Ecto neural progenitor cell (in vitro differentiated cells): ENCODE measurements at regions not wholly inside any gene's neighbourhood (a gene's known extent, or its start where the extent isn't known, plus 50 kb on each side); places are given as distances from the start of the nearest gene placed in this dataset.

ENCODE experiments used
- DNase-seq: peaks from one replicate; pipeline ENCODE4 v3.0.0-alpha.2; 2018; ENCODE audit warnings: low spot score

GRCh38 chr1:114342376-114342775 is 168.6 kb downstream of the TRIM33 start:
- DNase-seq, result no peak

GRCh38 chr1:114341856-114342255 is 169.1 kb downstream of the TRIM33 start:
- DNase-seq, result no peak

GRCh38 chr1:114341299-114341698 is 169.7 kb downstream of the TRIM33 start:
- DNase-seq, result no peak

GRCh38 chr1:114340892-114341291 is 170.1 kb downstream of the TRIM33 start:
- DNase-seq, result no peak

DNA sequence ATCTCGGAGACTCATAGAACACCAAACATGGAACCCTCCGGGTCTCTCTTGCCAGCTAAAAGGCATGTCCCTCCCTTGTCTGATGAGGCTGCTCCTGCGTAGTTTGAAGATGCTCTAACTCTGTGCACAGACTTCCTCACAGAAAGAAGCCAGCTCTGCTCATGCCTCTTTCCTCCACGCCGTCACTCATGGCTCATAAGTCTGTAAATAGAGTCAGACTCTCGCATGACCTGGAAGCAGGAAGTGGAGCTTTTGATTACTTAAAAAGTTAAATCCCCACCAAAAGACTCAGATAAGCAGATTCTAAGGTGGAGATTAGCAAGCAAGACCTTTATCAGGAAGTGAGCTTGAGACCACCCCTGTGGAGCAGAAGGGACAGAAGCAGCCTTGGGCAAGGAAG is 171.6 kb downstream of the TRIM33 start:
- DNase-seq, result no peak

DNA sequence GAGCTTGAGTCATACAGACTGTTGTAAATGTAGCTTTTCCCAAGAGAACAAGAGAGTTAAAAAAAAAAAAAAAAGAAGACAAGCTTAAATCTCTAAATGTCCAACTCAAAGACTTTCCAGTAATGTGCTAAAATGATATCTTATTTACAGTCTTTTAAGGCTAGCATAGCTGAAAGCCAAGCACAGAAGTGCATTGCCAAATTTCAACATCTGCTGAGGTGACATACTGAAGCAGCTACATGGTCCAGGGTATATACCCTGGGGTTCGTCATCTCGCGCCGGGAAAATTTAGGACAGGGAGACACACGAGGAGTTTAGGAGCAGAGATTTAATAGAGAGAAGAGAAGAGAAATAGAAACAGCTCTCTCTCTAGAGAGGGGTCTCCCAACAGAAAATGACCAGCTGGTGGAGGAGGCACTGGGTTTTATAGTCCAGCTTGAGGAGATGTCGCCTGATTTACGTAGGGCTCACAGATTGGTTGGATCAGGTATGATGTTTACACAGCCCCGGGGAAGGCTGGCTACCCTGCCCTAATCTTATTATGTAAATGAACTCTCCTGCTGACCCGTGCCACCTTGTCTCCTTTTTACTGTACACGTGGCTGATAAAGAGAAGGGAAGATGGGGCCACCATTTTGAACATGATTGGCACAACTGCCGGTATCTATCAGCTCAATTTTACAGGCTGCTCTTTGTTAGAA is 172.7 kb downstream of the TRIM33 start:
- no peak for DNase-seq

DNA sequence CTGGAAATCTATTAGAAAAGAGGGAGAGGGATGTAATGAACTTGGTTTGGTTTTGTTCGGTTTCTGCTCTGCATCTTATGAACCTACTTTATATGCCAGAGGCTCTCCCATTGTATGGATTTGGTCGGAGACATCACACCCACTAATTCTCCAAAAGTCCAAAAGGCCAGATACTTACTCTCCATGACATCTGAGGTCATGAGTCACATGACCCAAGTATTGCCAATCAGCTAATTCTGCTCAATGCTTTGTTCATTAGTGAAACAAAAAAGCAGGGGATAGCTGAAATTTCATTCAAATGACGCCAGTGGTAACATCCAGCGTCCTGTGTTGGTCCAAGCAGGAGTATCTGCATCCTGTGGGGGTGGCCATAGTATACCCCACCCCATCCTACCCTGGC is 173.6 kb downstream of the TRIM33 start:
- DNase-seq, result no peak

DNA sequence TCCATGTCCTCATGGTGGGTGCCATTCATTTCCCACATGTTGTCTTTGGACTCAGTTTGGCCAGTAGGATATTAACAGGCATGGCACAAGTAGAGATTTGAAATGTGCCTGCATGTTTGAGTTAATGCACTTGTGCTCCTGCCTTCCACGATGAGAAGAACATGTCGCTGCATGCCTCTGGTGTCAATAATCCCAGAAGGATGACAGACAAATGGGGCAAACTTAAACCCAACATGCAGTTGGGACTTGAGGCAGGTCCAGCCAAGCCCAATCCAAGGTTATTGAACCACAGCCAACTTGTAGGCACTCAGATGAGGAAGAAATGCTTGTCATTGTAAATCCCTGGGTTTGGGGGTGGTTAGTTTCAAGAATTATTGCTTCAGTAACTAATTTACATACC is 174.6 kb downstream of the TRIM33 start:
- DNase-seq, result no peak

- DNase-seq, result no peak
Observed at GRCh38 chr1:114335273-114335672, 175.7 kb downstream of the TRIM33 start.

- DNase-seq, result no peak
Observed at GRCh38 chr1:114334297-114334696, 176.7 kb downstream of the TRIM33 start.

DNA sequence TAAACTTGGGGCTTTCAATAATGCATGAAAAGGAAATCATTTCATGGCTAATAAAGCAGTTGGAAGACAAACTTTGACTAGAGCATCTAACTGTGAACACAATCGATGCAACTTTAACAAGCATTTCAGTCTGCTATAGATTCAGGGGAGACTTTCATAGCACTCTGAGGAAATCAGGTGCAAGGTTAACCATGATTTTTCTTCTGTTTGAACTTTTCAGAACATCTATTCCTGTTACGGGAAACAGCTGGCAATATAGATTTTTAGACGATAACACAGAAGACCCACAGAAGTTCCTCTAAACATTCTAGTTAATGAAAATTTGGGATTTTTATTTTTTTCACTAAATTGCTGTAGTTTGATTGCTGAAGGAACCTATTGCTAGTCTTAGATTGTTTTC is 177.3 kb downstream of the TRIM33 start:
- no peak for DNase-seq

- no peak for DNase-seq
Observed at GRCh38 chr1:114331936-114332335, 178.3 kb upstream of the SYT6 start.

DNA sequence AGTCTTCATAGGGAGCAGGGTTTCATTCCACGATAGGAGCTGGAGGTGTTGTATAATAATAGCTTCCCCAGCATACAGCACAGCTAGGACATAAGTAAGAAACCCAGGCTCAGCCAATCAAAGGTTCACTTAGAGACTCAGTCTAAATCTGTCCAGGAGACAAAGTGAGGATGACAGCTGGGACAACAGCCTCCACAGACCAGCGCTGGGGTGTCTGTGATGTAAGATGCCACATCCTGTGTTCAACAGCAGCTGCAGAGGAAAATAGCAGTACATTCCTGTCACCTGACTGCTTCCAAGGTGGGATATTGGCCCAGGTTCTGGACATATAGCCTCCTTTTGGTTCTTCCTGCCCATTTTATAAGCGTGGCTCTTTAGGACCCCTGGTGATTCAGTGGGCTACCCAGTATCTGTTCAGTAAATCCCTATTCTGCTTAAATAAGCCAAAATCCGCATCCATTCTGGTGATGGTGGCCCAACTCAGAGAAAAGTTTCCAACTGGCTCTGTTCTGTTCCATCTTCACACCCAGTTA is 176.8 kb upstream of the SYT6 start:
- DNase-seq, result no peak

GRCh38 chr1:114328361-114328904 is 174.8 kb upstream of the SYT6 start:
- DNase-seq, result no peak

DNA sequence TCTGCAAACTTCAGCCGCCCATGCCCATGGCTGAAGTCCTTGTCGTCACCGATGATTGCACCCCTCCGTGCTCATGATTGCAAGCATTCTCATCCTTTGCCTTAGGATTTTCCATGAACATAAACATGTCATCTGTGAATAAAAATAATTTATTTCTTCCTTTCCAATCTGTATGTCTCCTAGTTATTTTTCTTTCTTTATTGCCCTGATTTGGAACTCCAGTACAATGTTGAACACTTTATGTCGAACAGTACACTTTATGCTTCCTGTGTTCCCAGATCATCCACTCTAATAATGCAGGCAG is 170.9 kb upstream of the SYT6 start:
- DNase-seq, result no peak

GRCh38 chr1:114323959-114324661 is 170.4 kb upstream of the SYT6 start:
- DNase-seq, result no peak

DNA sequence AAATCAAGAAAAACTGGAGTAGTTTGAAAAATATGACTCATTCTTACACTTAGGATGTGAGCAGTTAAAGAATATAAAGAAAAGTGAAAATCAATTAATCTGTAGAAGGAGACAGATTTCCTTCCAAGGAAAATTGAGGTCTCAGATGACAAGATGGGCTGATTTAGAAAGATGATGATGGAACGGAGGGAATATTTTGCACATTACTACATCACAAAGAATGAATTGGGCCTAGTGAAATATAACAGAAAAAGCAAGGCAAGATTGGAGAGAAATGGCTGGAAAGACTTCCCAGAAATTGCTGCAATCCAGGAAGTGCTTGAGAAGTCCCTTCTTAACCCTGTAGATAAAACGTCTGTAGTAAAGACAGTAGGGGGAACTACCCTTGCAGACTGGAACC is 169.1 kb upstream of the SYT6 start:
- no peak for DNase-seq

- DNase-seq, result no peak
Observed at GRCh38 chr1:114322207-114322606, 168.5 kb upstream of the SYT6 start.

DNA sequence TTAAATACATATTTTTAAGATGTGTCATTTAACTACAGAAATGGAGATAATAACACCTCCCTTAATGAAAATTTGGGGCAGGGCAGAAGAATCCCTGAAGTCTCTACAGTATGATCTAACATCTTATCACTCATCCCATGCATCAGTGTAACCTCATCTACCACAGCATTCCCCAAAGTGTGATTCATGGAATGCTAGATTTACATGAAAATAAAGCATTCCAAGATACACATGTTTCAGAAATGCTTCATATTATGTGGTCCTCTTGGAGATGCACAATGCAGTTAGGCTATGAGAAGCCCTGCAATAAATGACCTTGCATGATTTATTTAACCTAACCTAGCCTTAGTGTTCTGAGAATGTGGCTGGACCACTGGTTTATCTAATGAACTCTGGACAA is 166.9 kb upstream of the SYT6 start:
- no peak for DNase-seq

DNA sequence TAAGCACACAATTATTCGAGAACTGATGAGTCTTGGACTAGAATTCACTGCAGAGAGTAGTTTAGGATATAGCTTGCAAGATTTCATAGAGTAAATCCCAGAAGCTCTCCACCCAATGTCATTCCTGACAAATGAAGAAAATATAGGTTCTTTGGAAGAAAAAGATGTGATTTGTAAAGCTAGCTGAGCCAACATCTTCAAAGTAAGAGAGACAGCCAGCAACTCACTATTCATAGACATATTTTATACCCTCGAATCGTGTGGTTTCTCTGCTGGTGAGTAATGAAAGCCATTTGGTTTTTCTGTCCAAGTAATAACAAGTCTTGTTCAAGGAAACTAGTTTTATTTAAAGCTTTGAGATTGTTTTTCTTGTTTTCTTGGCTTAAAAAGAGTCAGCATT is 165.7 kb upstream of the SYT6 start:
- no peak for DNase-seq

DNA sequence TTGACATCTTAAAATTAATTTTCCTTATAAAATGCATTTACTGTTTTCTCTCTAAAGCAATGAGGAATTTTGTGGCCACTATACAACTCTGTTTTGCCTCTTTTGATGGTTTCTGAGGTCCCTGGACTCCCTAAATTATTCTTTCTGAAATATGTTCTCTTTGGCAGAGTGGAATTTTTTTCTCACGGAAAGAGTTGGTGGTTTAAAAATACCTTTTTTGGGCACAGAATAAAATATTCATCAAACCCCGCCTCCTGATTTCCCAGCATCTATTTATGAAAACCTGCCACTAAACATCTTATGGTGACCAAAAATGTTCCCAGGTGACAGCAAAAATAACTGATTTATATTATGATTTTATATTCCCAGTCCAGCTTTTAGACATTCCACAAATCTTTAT is 165.3 kb upstream of the SYT6 start:
- DNase-seq, result no peak

GRCh38 chr1:114316204-114316603 is 162.5 kb upstream of the SYT6 start:
- DNase-seq, result no peak

DNA sequence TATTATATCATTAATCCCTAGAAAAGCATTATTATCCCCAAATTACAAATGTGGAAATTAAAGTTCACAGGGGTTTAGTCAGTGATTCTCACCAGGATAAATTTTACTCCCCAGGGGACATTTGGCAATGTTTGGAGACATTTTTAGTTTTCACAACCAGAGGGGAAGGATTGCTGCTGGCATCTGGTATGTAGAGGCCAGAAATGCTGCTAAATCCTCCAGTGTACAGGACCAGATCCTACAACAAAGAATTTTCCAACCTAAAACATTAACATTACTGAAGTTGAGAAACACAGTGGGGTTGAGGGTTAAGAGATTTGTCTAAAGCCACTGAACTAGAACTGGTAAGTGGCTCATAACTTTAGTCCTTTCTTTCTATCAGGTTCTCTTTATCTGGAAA is 162.0 kb upstream of the SYT6 start:
- DNase-seq, result no peak

- no peak for DNase-seq
Observed at GRCh38 chr1:114314576-114314975, 160.9 kb upstream of the SYT6 start.
